B cell (primary cell): ENCODE measurements at regions not wholly inside any gene's neighbourhood (a gene's known extent, or its start where the extent isn't known, plus 50 kb on each side); places are given as distances from the start of the nearest gene placed in this dataset.

ENCODE experiments used
- ATAC-seq: fragments of 200-7000 bp; cut with Tn5 transposase; one replicate; pipeline ENCODE4 v1.10.0; 2021; ENCODE audit warnings: low read depth, mild to moderate bottlenecking, moderate number of reproducible peaks, moderate library complexity
- CTCF ChIA-PET: fragments of 350-600 bp; sonication (Branson Sonifier 250); formaldehyde crosslinking; loops from one replicate; lab custom pipeline; 2021; ENCODE audit warnings: antibody characterized with exemption, inconsistent platforms; lab: Charles Lee
- POLR2A ChIA-PET: fragments of 350-600 bp; sonication (Branson Sonifier 250); formaldehyde crosslinking; loops from one replicate; lab custom pipeline; 2021; ENCODE audit warnings: antibody characterized with exemption; lab: Charles Lee
- DNase-seq: peaks from one replicate; pipeline ENCODE4 v3.0.0; 2013
- H2AFZ ChIP-seq: 2 replicates; pipeline ENCODE4 v1.6.1; 2012; ENCODE audit warnings: mild to moderate bottlenecking, low read depth, low read length; ENCODE audit not compliant: insufficient read depth, poor library complexity, severe bottlenecking
- H3K27ac ChIP-seq, 2 donors: 1 replicate in 1 of 2; 2 replicates in 1 of 2; pipeline ENCODE4 v1.5.1; 2012 to 2013; ENCODE audit warnings: low read length in 2 of 2, mild to moderate bottlenecking in 2 of 2, moderate library complexity in 1 of 2
- H3K27me3 ChIP-seq, 4 experiments: fragments of 200-600 bp in 1 of 4; sonication (generic) in 1 of 4; replicated peaks in 1 of 4; 1 replicate in 2 of 4; 2 replicates in 2 of 4; pipeline versions ENCODE4 v1.6.1 to v1.7.0; 2013 to 2016; ENCODE audit warnings: low read length in 3 of 4, mild to moderate bottlenecking in 2 of 4, mixed read lengths in 1 of 4, moderate library complexity in 1 of 4; ENCODE audit not compliant: insufficient read depth in 4 of 4, control insufficient read depth in 3 of 4; ENCODE audit errors: control extremely low read depth in 1 of 4
- H3K36me3 ChIP-seq, 2 experiments: replicated peaks in 1 of 2; 1 replicate in 1 of 2; 2 replicates in 1 of 2; pipeline versions ENCODE4 v1.6.1 to v1.7.1; 2013; ENCODE audit warnings: low read length in 1 of 2; ENCODE audit not compliant: insufficient read depth in 2 of 2, control insufficient read depth in 1 of 2; ENCODE audit errors: control extremely low read depth in 1 of 2, extremely low read depth in 1 of 2
- H3K4me1 ChIP-seq, 2 donors: fragments of 200-600 bp in 1 of 2; sonication (generic) in 1 of 2; 1 replicate in 1 of 2; 2 replicates in 1 of 2; pipeline versions ENCODE4 v1.5.1 to v1.6.1; 2013 to 2017; ENCODE audit warnings: low read length in 2 of 2; ENCODE audit not compliant: control insufficient read depth in 2 of 2, insufficient read depth in 2 of 2
- H3K4me2 ChIP-seq: replicated peaks from 2 replicates; pipeline ENCODE3; 2012; ENCODE audit warnings: mild to moderate bottlenecking, low read depth, low read length; ENCODE audit not compliant: poor library complexity, severe bottlenecking
- H3K4me3 ChIP-seq, 5 experiments: fragments of 200-600 bp in 1 of 5; sonication (generic) in 1 of 5; 1 replicate in 3 of 5; 2 replicates in 2 of 5; pipeline versions ENCODE4 v1.5.1 to v1.7.0; 2011 to 2016; ENCODE audit warnings: low read length in 4 of 5, mild to moderate bottlenecking in 4 of 5, low read depth in 2 of 5, control low read depth in 1 of 5, moderate library complexity in 1 of 5; ENCODE audit not compliant: insufficient read depth in 1 of 5; ENCODE audit errors: control extremely low read depth in 1 of 5, extremely low read depth in 1 of 5
- H3K79me2 ChIP-seq: fragments of 200-600 bp; sonication (generic); one replicate; pipeline ENCODE4 v1.6.0; 2016; ENCODE audit warnings: low read length; ENCODE audit not compliant: control insufficient read depth, insufficient read depth
- H3K9ac ChIP-seq: fragments of 200-600 bp; sonication (generic); 2 replicates; pipeline ENCODE4 v1.6.1; 2017; ENCODE audit warnings: mild to moderate bottlenecking, low read length, moderate library complexity
- H3K9me3 ChIP-seq, 3 donors: one replicate each; pipeline versions ENCODE4 v1.6.1 to v1.7.1; 2013; ENCODE audit warnings: low read length in 2 of 3; ENCODE audit not compliant: control insufficient read depth in 2 of 3, insufficient read depth in 1 of 3; ENCODE audit errors: control extremely low read depth in 1 of 3
- H4K20me1 ChIP-seq: 2 replicates; pipeline ENCODE4 v1.6.0; 2012; ENCODE audit warnings: mild to moderate bottlenecking, low read length; ENCODE audit not compliant: insufficient read depth, control insufficient read depth, poor library complexity, severe bottlenecking
- H3K27ac Mint-ChIP-seq: one replicate; pipeline ENCODE4 v1.8.0; 2021; ENCODE audit warnings: mixed read lengths
- H3K27me3 Mint-ChIP-seq: one replicate; pipeline ENCODE4 v1.8.0; 2021; ENCODE audit warnings: mixed read lengths
- H3K4me1 Mint-ChIP-seq: one replicate; pipeline ENCODE4 v1.8.0; 2021; ENCODE audit warnings: mixed read lengths
- H3K4me3 Mint-ChIP-seq: one replicate; pipeline ENCODE4 v1.8.0; 2021; ENCODE audit warnings: mixed read lengths
- H3K9me3 Mint-ChIP-seq: one replicate; pipeline ENCODE4 v1.8.0; 2022; ENCODE audit warnings: mixed read lengths; ENCODE audit not compliant: insufficient read depth
- CTCF ChIP-seq: fragments of 200-600 bp; IDR thresholded peaks from one replicate; pipeline ENCODE4 v1.8.0; 2022; ENCODE audit warnings: antibody characterized with exemption, mild to moderate bottlenecking
- EZH2 ChIP-seq: IDR thresholded peaks from 2 replicates; pipeline ENCODE4 v1.6.1; 2012; ENCODE audit warnings: borderline replicate concordance, low read depth, mild to moderate bottlenecking, moderate library complexity, low read length; ENCODE audit not compliant: insufficient read depth, poor library complexity, severe bottlenecking
- WGBS: methylation state at CpG from one replicate; pipeline ENCODE4 v1.1.5; 2013; ENCODE audit warnings: missing lambda C conversion rate; ENCODE audit not compliant: insufficient coverage; 5-methylcytosine and 5-hydroxymethylcytosine counted together
- intact Hi-C: fragments of 100-400 bp; cut with micrococcal nuclease; formaldehyde crosslinking; loops from one replicate; pipeline ENCODE4 v1.10.0; 2022

DNA sequence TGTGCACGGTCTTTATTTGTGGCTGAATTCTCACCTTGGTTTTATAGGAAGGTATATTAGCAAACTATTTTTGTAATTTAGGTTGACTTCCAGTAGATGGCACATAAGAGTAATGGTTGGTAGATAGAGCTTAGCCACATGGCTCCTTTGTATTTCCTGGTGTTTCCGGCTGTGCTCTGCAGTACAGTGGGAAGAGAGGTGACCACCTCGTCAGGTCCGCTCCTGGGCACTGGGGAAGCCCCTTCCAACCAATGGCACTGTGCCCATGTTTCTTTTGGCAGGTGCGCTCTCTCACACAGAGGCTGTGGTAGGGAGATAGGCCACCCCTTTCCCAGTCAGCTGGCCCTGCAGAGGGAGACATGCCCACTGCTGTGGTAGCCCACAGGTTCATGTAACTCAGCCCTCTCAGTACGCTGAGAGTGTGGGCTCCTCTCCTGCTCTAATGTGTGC, 74.3 kb upstream of the ATP12A start:
- Mint-ChIP-seq H3K27ac (no peak overlapping the region), H3K4me1 (peaks cover 6% of the 10 kb centered on the region), H3K9me3 (no peaks in the 10 kb centered on the region), H3K4me3 (no peak overlapping the region), H3K27me3 (no peaks in the 10 kb centered on the region)
- no peak overlapping the region for H3K27ac ChIP-seq
- H3K4me2 ChIP-seq: no peak overlapping the region
- ATAC-seq: no peak
- H2AFZ ChIP-seq: no peak overlapping the region
- H4K20me1 ChIP-seq: no peaks in the 10 kb centered on the region
- H3K36me3 ChIP-seq: no peaks in the 10 kb centered on the region
- ChIA-PET POLR2A (no interaction called here), CTCF (interaction anchor here (1.1 to 1.7 kb wide), 4 partner anchors 25 to 123 kb away, joined by 3 to 4 read pairs (median 3); no protein-coding TSS in a partner anchor)
- no peaks in the 10 kb centered on the region for H3K79me2 ChIP-seq
- no peak overlapping the region for H3K9ac ChIP-seq
- no peak overlapping the region for H3K4me3 ChIP-seq
- DNase-seq: no peak
- intact Hi-C loops: no loop called here
- H3K4me1 ChIP-seq: no peaks in the 10 kb centered on the region
- no peaks in the 10 kb centered on the region for H3K27me3 ChIP-seq
- TF ChIP-seq EZH2 (no peak), CTCF (no peak)
- peaks cover 0 to 11% (median 2%) of the 10 kb centered on the region in 3 donors for H3K9me3 ChIP-seq
- WGBS: 53% methylated on average over 4 of the region's 6 CpGs

- H3K9me3 Mint-ChIP-seq: no peaks in the 10 kb centered on the region
- CTCF ChIA-PET: interaction anchor here (1.1 to 1.7 kb wide), 3 partner anchors 26 to 123 kb away, joined by 3 to 4 read pairs (median 3); no protein-coding TSS in a partner anchor
- no peak overlapping the region for H3K4me3 Mint-ChIP-seq
- no peaks in the 10 kb centered on the region for H3K27me3 Mint-ChIP-seq
- Histone ChIP-seq H3K79me2 (no peaks in the 10 kb centered on the region), H3K27me3 (no peaks in the 10 kb centered on the region), H3K4me1 (no peaks in the 10 kb centered on the region), H3K36me3 (no peaks in the 10 kb centered on the region), H3K4me2 (no peak overlapping the region), H3K4me3 (no peak overlapping the region), H3K9ac (no peak overlapping the region), H3K27ac (no peak overlapping the region), H3K9me3 (peaks cover 0 to 11% (median 2%) of the 10 kb centered on the region in 3 donors), H4K20me1 (no peaks in the 10 kb centered on the region), H2AFZ (no peak overlapping the region)
- intact Hi-C loops: no loop called here
- no peak for ATAC-seq
- H3K27ac Mint-ChIP-seq: no peak overlapping the region
- DNase-seq: no peak
- TF ChIP-seq CTCF (no peak), EZH2 (no peak)
- peaks cover 6% of the 10 kb centered on the region for H3K4me1 Mint-ChIP-seq
- POLR2A ChIA-PET: no interaction called here
- WGBS: 96% methylated on average over 6 of the region's 6 CpGs
Measured at GRCh38 chr13:24606486-24607170, 73.6 kb upstream of the ATP12A start.
